Omental fat pad (tissue), 3 donors: ENCODE measurements at regions not wholly inside any gene's neighbourhood (a gene's known extent, or its start where the extent isn't known, plus 50 kb on each side); places are given as distances from the start of the nearest gene placed in this dataset.

ENCODE experiments used
- ATAC-seq: fragments of 150-250 bp; one replicate; pipeline ENCODE4 v1.9.1; 2016; ENCODE audit warnings: mild to moderate bottlenecking, moderate library complexity; ENCODE audit not compliant: low FRiP score
- DNase-seq: peaks from one replicate; pipeline ENCODE4 v3.0.0-alpha.2; 2019; ENCODE audit warnings: low spot score
- CTCF ChIP-seq, 3 donors: fragments of 450-650 bp; IDR thresholded peaks; one replicate each; pipeline ENCODE4 v1.5.1; 2016 to 2017; ENCODE audit warnings: antibody characterized with exemption in 3 of 3, mild to moderate bottlenecking in 3 of 3, moderate library complexity in 2 of 3

- no peak for DNase-seq
- no peak for TF ChIP-seq CTCF (IDR thresholded peaks at IDR 0.05)
- peak; percentile 39 for ATAC-seq
These were observed 499.1 kb downstream of the NFIB start for GRCh38 chr9:13814647-13815400.

GRCh38 chr9:13811876-13812275 lies 502.1 kb downstream of the NFIB start:
- TF ChIP-seq CTCF (IDR thresholded peaks at IDR 0.05): no peak
- DNase-seq: no peak
- ATAC-seq: no peak

- ATAC-seq (no peak), DNase-seq (no peak)
- TF ChIP-seq CTCF (IDR thresholded peaks at IDR 0.05): no peak
These were observed 503.4 kb downstream of the NFIB start for GRCh38 chr9:13810510-13810909.

GRCh38 chr9:13809401-13809800 lies 504.5 kb downstream of the NFIB start:
- ATAC-seq (no peak), DNase-seq (no peak)
- no peak for TF ChIP-seq CTCF (IDR thresholded peaks at IDR 0.05)

- no peak for TF ChIP-seq CTCF (IDR thresholded peaks at IDR 0.05)
- ATAC-seq: no peak
- DNase-seq: no peak
These were observed 506.8 kb downstream of the NFIB start for GRCh38 chr9:13807118-13807517.

GRCh38 chr9:13806714-13807113 lies 507.2 kb downstream of the NFIB start:
- ATAC-seq: peak; percentile 35
- no peak for DNase-seq
- no peak for TF ChIP-seq CTCF (IDR thresholded peaks at IDR 0.05)

GRCh38 chr9:13805546-13805945 lies 508.4 kb downstream of the NFIB start:
- TF ChIP-seq CTCF (IDR thresholded peaks at IDR 0.05): no peak
- DNase-seq (no peak), ATAC-seq (no peak)
